ENCODE measurements at regions not wholly inside any gene's neighbourhood (a gene's known extent, or its start where the extent isn't known, plus 50 kb on each side); places are given as distances from the start of the nearest gene placed in this dataset.

- Histone ChIP-seq H3K18ac (ENCODE audit: insufficient read length, low read depth, low read length) (no peak overlapping the region), H3K14ac (ENCODE audit: insufficient read depth, low read length) (no peak overlapping the region), H3K79me1 (ENCODE audit: insufficient read depth, low read depth, low read length, poor library complexity, severe bottlenecking) (no peaks in the 10 kb centered on the region), H3K79me2 (ENCODE audit: insufficient read depth, low read length) (no peaks in the 10 kb centered on the region), H2AK5ac (ENCODE audit: insufficient read length, low read length) (no peak overlapping the region), H4K8ac (replicated peaks; ENCODE audit: insufficient read length, low read depth, low read length) (no peak overlapping the region), H3K56ac (ENCODE audit: insufficient read length, low read depth, low read length) (no peak overlapping the region), H3K4me2 (ENCODE audit: insufficient read depth, insufficient read length, low read length) (no peak overlapping the region), H4K5ac (ENCODE audit: insufficient read length, low read depth, low read length) (no peak overlapping the region), H3K9ac (ENCODE audit: extremely low read depth, insufficient read length, low read length) (no peak overlapping the region), H2BK12ac (ENCODE audit: insufficient read length, low read depth, low read length) (no peak overlapping the region), H2BK120ac (ENCODE audit: low read depth, low read length, poor library complexity, severe bottlenecking) (no peak overlapping the region), H2BK20ac (ENCODE audit: low read depth, low read length, poor library complexity, severe bottlenecking) (no peak overlapping the region), H3T11ph (ENCODE audit: low read length) (no peak overlapping the region), H2AFZ (ENCODE audit: low read length) (no peak overlapping the region), H3K27me3 (ENCODE audit: insufficient read depth, low read length) (no peaks in the 10 kb centered on the region), H2BK5ac (ENCODE audit: insufficient read length, low read length) (no peak overlapping the region), H2BK15ac (ENCODE audit: low read depth, low read length) (no peak overlapping the region), H3K9me3 (ENCODE audit: control insufficient read depth, low read depth, low read length) (no peaks in the 10 kb centered on the region), H4K91ac (ENCODE audit: insufficient read length, low read depth, low read length) (no peak overlapping the region), H3K4me1 (ENCODE audit: insufficient read depth, low read length) (no peaks in the 10 kb centered on the region; the same call in 1 of the 2 replicates), H3K23me2 (ENCODE audit: insufficient read length, low read depth, low read length, poor library complexity, severe bottlenecking) (no peaks in the 10 kb centered on the region), H3K4ac (ENCODE audit: low read depth, low read length) (no peak overlapping the region), H3K27ac (ENCODE audit: insufficient read length, low read depth, low read length) (no peak overlapping the region), H4K20me1 (ENCODE audit: control insufficient read depth, insufficient read depth, insufficient read length) (no peaks in the 10 kb centered on the region), H3K23ac (ENCODE audit: insufficient read length, low read depth, low read length) (no peak overlapping the region)
- Mint-ChIP-seq H3K4me1 (peaks cover 14 to 35% of the 10 kb centered on the region in 2 experiments), H3K27ac (peak overlapping the region; percentile 11 to 85 (median 34); a peak in 4 of 7 replicates), H3K4me3 (no peak overlapping the region), H3K9me3 (peaks cover 0 to 2% of the 10 kb centered on the region in 2 experiments; a peak in 1 of 5 replicates), H3K27me3 (ENCODE audit: low read depth) (no peaks in the 10 kb centered on the region; the same call in 1 of the 2 replicates), H3K36me3 (ENCODE audit: insufficient read depth in 1 of 3, low read depth in 3 of 3) (peaks cover 0 to 9% (median 0%) of the 10 kb centered on the region in 3 experiments; a peak in 3 of 7 replicates)
- WGBS (ENCODE audit: extremely low coverage, insufficient read length, low lambda C conversion rate), result no CpG with 5 or more reads among the region's 3 CpGs
- DNase-seq, result no peak
- TF ChIP-seq, protein P1, sequence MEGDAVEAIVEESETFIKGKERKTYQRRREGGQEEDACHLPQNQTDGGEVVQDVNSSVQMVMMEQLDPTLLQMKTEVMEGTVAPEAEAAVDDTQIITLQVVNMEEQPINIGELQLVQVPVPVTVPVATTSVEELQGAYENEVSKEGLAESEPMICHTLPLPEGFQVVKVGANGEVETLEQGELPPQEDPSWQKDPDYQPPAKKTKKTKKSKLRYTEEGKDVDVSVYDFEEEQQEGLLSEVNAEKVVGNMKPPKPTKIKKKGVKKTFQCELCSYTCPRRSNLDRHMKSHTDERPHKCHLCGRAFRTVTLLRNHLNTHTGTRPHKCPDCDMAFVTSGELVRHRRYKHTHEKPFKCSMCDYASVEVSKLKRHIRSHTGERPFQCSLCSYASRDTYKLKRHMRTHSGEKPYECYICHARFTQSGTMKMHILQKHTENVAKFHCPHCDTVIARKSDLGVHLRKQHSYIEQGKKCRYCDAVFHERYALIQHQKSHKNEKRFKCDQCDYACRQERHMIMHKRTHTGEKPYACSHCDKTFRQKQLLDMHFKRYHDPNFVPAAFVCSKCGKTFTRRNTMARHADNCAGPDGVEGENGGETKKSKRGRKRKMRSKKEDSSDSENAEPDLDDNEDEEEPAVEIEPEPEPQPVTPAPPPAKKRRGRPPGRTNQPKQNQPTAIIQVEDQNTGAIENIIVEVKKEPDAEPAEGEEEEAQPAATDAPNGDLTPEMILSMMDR (conservative IDR thresholded peaks at IDR 0.05), result no peak
Observed at GRCh38 chr4:86543080-86543479, 51.0 kb upstream of the PTPN13 start.

Measured in H9 (cell line).